CD4-positive, alpha-beta memory T cell (primary cell): ENCODE measurements at regions not wholly inside any gene's neighbourhood (a gene's known extent, or its start where the extent isn't known, plus 50 kb on each side); places are given as distances from the start of the nearest gene placed in this dataset.

ENCODE experiments used
- CTCF ChIA-PET: fragments of 350-600 bp; sonication (Branson Sonifier 250); formaldehyde crosslinking; loops from one replicate; lab custom pipeline; 2021; ENCODE audit warnings: inconsistent platforms; ENCODE audit not compliant: partially characterized antibody; lab: Charles Lee
- POLR2A ChIA-PET: fragments of 350-600 bp; sonication (Branson Sonifier 250); formaldehyde crosslinking; loops from one replicate; lab custom pipeline; 2021; ENCODE audit not compliant: partially characterized antibody; lab: Charles Lee
- DNase-seq, 5 donors: peaks; one replicate each; pipeline versions ENCODE4 v3.0.0 to v3.0.0-alpha.2; 2020 to 2022; ENCODE audit warnings: mixed read lengths in 1 of 5
- H3K27ac ChIP-seq: one replicate; pipeline ENCODE4 v1.7.0; 2013; ENCODE audit warnings: low read depth, low read length
- H3K27me3 ChIP-seq: 2 replicates; pipeline ENCODE4 v1.7.0; 2013; ENCODE audit warnings: mild to moderate bottlenecking, low read length, moderate library complexity; ENCODE audit not compliant: insufficient read depth
- H3K36me3 ChIP-seq: 2 replicates; pipeline ENCODE4 v1.7.0; 2013; ENCODE audit warnings: mild to moderate bottlenecking, low read length, moderate library complexity; ENCODE audit not compliant: insufficient read depth
- H3K4me1 ChIP-seq: 2 replicates; pipeline ENCODE4 v1.7.0; 2013; ENCODE audit warnings: mild to moderate bottlenecking, low read length, moderate library complexity; ENCODE audit not compliant: insufficient read depth
- H3K4me3 ChIP-seq, 2 donors: one replicate each; pipeline ENCODE4 v1.7.0; 2013; ENCODE audit warnings: low read length in 2 of 2, mild to moderate bottlenecking in 1 of 2
- H3K9me3 ChIP-seq, 2 donors: one replicate each; pipeline ENCODE4 v1.7.0; 2013; ENCODE audit warnings: low read length in 2 of 2, control low read depth in 1 of 2; ENCODE audit not compliant: control insufficient read depth in 1 of 2
- H3K27ac Mint-ChIP-seq, 7 donors: one replicate each; pipeline ENCODE4 v1.8.0; 2020 to 2021; ENCODE audit warnings: mixed read lengths in 7 of 7, mild to moderate bottlenecking in 6 of 7, inconsistent platforms in 3 of 7, moderate library complexity in 3 of 7
- H3K27me3 Mint-ChIP-seq, 2 donors: one replicate each; pipeline ENCODE4 v1.8.0; 2020 to 2021; ENCODE audit warnings: mixed read lengths in 2 of 2
- H3K36me3 Mint-ChIP-seq, 2 donors: one replicate each; pipeline ENCODE4 v1.8.0; 2020 to 2021; ENCODE audit warnings: mixed read lengths in 2 of 2, inconsistent platforms in 1 of 2, mild to moderate bottlenecking in 1 of 2
- H3K4me1 Mint-ChIP-seq, 4 donors: one replicate each; pipeline ENCODE4 v1.8.0; 2020 to 2021; ENCODE audit warnings: mixed read lengths in 4 of 4, mild to moderate bottlenecking in 1 of 4
- H3K4me3 Mint-ChIP-seq, 8 donors: one replicate each; pipeline ENCODE4 v1.8.0; 2020 to 2021; ENCODE audit warnings: mixed read lengths in 8 of 8, mild to moderate bottlenecking in 7 of 8, moderate library complexity in 6 of 8, inconsistent platforms in 3 of 8
- H3K9me3 Mint-ChIP-seq, 8 donors: one replicate each; pipeline ENCODE4 v1.8.0; 2020 to 2021; ENCODE audit warnings: mixed read lengths in 8 of 8, mild to moderate bottlenecking in 5 of 8, inconsistent platforms in 3 of 8, moderate library complexity in 1 of 8
- intact Hi-C: fragments of 100-400 bp; cut with micrococcal nuclease; formaldehyde crosslinking; loops from one replicate; pipeline ENCODE4 v1.15.1; 2023

- ChIA-PET POLR2A (no interaction called here), CTCF (no interaction called here)
- no peaks in the 10 kb centered on the region for H3K27me3 ChIP-seq
- H3K4me3 Mint-ChIP-seq: no peak overlapping the region
- H3K27ac ChIP-seq: no peak overlapping the region
- peaks cover 0 to 2% of the 10 kb centered on the region in 2 donors for H3K27me3 Mint-ChIP-seq
- intact Hi-C loops: no loop called here
- peaks cover 0 to 6% (median 0%) of the 10 kb centered on the region in 8 donors for H3K9me3 Mint-ChIP-seq
- H3K9me3 ChIP-seq: no peaks in the 10 kb centered on the region
- no peaks in the 10 kb centered on the region for H3K36me3 ChIP-seq
- H3K27ac Mint-ChIP-seq: no peak overlapping the region
- H3K4me1 ChIP-seq: no peaks in the 10 kb centered on the region
- no peak overlapping the region for H3K4me3 ChIP-seq
- no peaks in the 10 kb centered on the region for H3K4me1 Mint-ChIP-seq
- no peak for DNase-seq
- no peaks in the 10 kb centered on the region for H3K36me3 Mint-ChIP-seq
Observed at GRCh38 chr5:158470764-158471534, 612.0 kb upstream of the CLINT1 start.

DNA sequence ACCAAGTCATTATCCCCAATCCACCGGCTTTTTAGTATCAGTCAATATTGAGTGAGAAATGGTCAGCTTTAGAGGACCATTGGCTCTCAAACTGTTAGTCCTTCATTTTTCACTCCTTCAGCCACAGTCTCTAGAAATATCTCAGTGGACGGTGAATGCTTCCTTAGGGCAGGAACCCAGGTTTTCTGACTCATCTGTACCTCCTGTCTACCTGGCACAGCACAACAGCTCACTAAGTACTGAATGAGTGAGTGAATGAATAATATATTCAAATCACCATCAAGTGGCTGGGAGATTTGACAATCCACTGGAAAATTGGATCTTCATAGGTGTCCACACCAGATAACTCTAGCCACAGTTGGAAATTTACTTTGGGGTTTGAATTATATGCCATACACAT lies 609.5 kb upstream of the CLINT1 start:
- Mint-ChIP-seq H3K36me3 (no peaks in the 10 kb centered on the region), H3K9me3 (peaks cover 0 to 6% (median 0%) of the 10 kb centered on the region in 8 donors), H3K4me1 (no peaks in the 10 kb centered on the region), H3K4me3 (no peak overlapping the region), H3K27ac (no peak overlapping the region), H3K27me3 (no peaks in the 10 kb centered on the region)
- POLR2A ChIA-PET: interaction anchor here (0.7 kb wide), 1 partner anchor 158 kb away, joined by 3 read pairs; no protein-coding TSS in a partner anchor
- CTCF ChIA-PET: no interaction called here
- no peak overlapping the region for H3K27ac ChIP-seq
- H3K9me3 ChIP-seq: no peaks in the 10 kb centered on the region
- intact Hi-C loops: no loop called here
- no peaks in the 10 kb centered on the region for H3K27me3 ChIP-seq
- H3K4me3 ChIP-seq: no peak overlapping the region
- H3K36me3 ChIP-seq: no peaks in the 10 kb centered on the region
- H3K4me1 ChIP-seq: no peaks in the 10 kb centered on the region
- no peak for DNase-seq

DNA sequence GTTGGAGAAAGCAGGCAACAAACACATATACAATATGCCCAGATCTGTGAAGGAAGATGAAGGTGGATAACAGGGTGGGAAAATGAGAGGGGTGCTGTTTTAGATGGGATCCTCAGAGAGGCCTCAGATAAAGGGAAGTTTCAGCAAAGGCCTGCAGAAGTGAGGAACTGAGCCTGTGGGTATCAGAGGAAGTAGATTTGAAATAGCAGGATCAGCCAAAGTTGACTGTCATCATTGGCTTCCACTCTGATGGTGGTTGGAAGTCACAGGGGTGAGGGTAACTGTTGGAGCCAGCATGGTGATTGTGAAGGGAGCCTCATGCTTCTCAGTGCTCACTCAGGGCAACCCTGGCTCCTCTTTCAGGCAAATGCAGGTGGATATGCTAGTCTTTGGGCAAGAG lies 607.2 kb upstream of the CLINT1 start:
- Mint-ChIP-seq H3K9me3 (peaks cover 0 to 6% (median 0%) of the 10 kb centered on the region in 8 donors), H3K4me1 (no peaks in the 10 kb centered on the region), H3K27me3 (no peaks in the 10 kb centered on the region), H3K36me3 (no peaks in the 10 kb centered on the region), H3K27ac (no peak overlapping the region), H3K4me3 (no peak overlapping the region)
- Histone ChIP-seq H3K27me3 (no peaks in the 10 kb centered on the region), H3K27ac (no peak overlapping the region), H3K9me3 (no peaks in the 10 kb centered on the region), H3K4me1 (no peaks in the 10 kb centered on the region), H3K4me3 (no peak overlapping the region), H3K36me3 (no peaks in the 10 kb centered on the region)
- CTCF ChIA-PET: no interaction called here
- intact Hi-C loops: no loop called here
- no peak for DNase-seq
- POLR2A ChIA-PET: no interaction called here

DNA sequence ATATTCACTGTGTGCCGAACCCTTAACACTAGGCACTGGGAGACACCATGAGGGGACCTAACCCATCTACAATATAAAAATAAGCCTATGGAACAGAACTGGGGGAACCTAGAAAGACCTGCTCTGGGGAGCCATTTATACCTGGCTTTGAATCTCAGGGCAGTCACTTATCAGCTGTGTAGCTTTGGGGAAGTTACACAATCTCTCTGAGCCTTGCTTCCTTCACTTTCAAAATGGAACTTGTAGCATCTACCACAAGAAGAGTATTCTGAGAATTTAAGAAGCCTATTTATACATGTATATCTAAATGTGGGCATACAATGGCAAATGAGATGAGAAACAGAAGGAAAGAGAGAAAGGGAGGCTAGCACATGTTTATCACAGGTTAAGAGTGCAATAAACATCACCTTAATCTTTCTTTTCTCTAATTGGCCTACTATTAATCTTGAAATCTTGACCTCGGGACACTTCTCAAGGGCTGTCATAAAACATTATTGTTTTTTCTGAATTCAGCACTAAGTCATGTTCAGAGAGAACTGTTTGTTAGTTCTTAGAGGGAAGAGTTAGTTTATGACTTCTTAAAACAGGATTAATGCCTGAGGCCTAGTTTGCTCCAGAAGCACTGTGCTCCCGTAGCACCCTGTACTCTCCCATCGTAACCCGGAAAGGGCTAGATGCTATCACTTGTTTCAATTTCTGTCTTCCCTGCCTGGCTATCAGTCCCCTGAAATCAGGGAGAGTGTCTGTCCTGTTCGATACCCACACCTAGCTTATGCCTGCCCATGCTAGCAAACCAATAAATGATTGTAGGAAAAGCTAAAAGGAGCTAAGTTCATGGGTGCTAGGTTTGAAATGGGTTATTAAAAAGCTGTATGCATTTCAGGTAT lies 606.4 kb upstream of the CLINT1 start:
- Histone ChIP-seq H3K27me3 (no peaks in the 10 kb centered on the region), H3K4me1 (no peaks in the 10 kb centered on the region), H3K36me3 (no peaks in the 10 kb centered on the region), H3K9me3 (no peaks in the 10 kb centered on the region), H3K27ac (no peak overlapping the region), H3K4me3 (no peak overlapping the region)
- ChIA-PET POLR2A (no interaction called here), CTCF (no interaction called here)
- Mint-ChIP-seq H3K27ac (no peak overlapping the region), H3K9me3 (peaks cover 0 to 6% (median 0%) of the 10 kb centered on the region in 8 donors), H3K4me1 (no peaks in the 10 kb centered on the region), H3K4me3 (no peak overlapping the region), H3K36me3 (no peaks in the 10 kb centered on the region), H3K27me3 (no peaks in the 10 kb centered on the region)
- intact Hi-C loops: no loop called here
- no peak for DNase-seq

DNA sequence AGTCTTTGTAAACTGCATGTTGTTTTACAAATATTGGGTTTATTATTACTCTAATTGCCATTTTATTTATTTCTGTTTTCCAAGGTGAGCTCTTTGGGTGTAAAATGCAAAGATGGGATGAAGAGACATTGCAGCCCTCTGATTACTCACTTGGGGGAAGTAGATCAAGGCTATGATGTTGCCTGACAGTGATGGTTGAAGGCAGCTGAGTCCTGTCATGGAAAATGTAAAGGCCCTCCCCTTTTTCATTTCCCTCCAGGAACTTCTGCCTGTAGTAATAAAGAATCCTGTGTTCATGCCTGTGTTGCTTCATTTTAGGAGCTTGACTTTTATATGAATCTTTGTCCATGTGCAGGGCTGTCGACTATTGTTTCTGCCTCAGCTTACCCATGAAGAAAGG lies 605.4 kb upstream of the CLINT1 start:
- CTCF ChIA-PET: interaction anchor here (1.4 kb wide), 1 partner anchor 11 kb away, joined by 3 read pairs; no protein-coding TSS in a partner anchor
- Histone ChIP-seq H3K4me3 (no peak overlapping the region), H3K36me3 (no peaks in the 10 kb centered on the region), H3K27ac (no peak overlapping the region), H3K4me1 (no peaks in the 10 kb centered on the region), H3K9me3 (no peaks in the 10 kb centered on the region), H3K27me3 (no peaks in the 10 kb centered on the region)
- H3K36me3 Mint-ChIP-seq: no peaks in the 10 kb centered on the region
- H3K27me3 Mint-ChIP-seq: no peaks in the 10 kb centered on the region
- intact Hi-C loops: no loop called here
- H3K9me3 Mint-ChIP-seq: peaks cover 0 to 5% (median 0%) of the 10 kb centered on the region in 8 donors
- no peaks in the 10 kb centered on the region for H3K4me1 Mint-ChIP-seq
- POLR2A ChIA-PET: no interaction called here
- H3K27ac Mint-ChIP-seq: no peak overlapping the region
- no peak for DNase-seq
- no peak overlapping the region for H3K4me3 Mint-ChIP-seq

DNA sequence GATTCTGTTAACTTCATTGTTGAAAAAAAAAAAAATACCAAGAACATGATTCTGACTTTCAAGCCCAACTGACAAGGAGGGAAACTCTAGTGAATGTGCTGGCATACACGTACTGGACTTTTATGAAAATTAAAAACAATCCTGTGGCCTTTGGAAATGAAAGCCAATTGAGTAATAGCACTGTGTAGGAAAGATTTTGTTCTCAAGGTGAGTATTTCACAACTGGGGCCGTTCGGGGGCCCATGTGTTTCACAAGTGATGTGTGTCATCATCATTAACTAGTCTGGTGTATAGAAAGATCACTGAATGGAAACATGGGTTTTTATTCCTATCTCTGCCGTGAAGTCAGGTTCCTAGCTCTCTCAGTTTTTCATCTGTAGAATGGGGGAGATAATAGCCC lies 605.0 kb upstream of the CLINT1 start:
- no peaks in the 10 kb centered on the region for H3K4me1 ChIP-seq
- H3K27me3 ChIP-seq: no peaks in the 10 kb centered on the region
- ChIA-PET CTCF (interaction anchor here (1.4 kb wide), 1 partner anchor 11 kb away, joined by 3 read pairs; no protein-coding TSS in a partner anchor), POLR2A (no interaction called here)
- H3K4me3 ChIP-seq: no peak overlapping the region
- Mint-ChIP-seq H3K36me3 (no peaks in the 10 kb centered on the region), H3K4me3 (no peak overlapping the region), H3K27me3 (no peaks in the 10 kb centered on the region), H3K4me1 (no peaks in the 10 kb centered on the region), H3K27ac (no peak overlapping the region), H3K9me3 (peaks cover 0 to under 1% (median 0%) of the 10 kb centered on the region in 8 donors)
- no peaks in the 10 kb centered on the region for H3K9me3 ChIP-seq
- intact Hi-C loops: no loop called here
- no peaks in the 10 kb centered on the region for H3K36me3 ChIP-seq
- no peak overlapping the region for H3K27ac ChIP-seq
- no peak for DNase-seq

- no peaks in the 10 kb centered on the region for H3K4me1 Mint-ChIP-seq
- H3K4me3 ChIP-seq: no peak overlapping the region
- H3K9me3 Mint-ChIP-seq: peaks cover 0 to under 1% (median 0%) of the 10 kb centered on the region in 8 donors
- H3K27me3 Mint-ChIP-seq: no peaks in the 10 kb centered on the region
- DNase-seq: no peak
- H3K36me3 ChIP-seq: no peaks in the 10 kb centered on the region
- intact Hi-C loops: no loop called here
- no peak overlapping the region for H3K4me3 Mint-ChIP-seq
- no peaks in the 10 kb centered on the region for H3K9me3 ChIP-seq
- H3K27ac ChIP-seq: no peak overlapping the region
- no peaks in the 10 kb centered on the region for H3K36me3 Mint-ChIP-seq
- H3K4me1 ChIP-seq: no peaks in the 10 kb centered on the region
- CTCF ChIA-PET: interaction anchor here (1.4 kb wide), 1 partner anchor 12 kb away, joined by 3 read pairs; no protein-coding TSS in a partner anchor
- H3K27ac Mint-ChIP-seq: no peak overlapping the region
- POLR2A ChIA-PET: no interaction called here
- no peaks in the 10 kb centered on the region for H3K27me3 ChIP-seq
Observed at GRCh38 chr5:158463188-158463587, 604.2 kb upstream of the CLINT1 start.
